HCT116 (cell line): ENCODE measurements at regions not wholly inside any gene's neighbourhood (a gene's known extent, or its start where the extent isn't known, plus 50 kb on each side); places are given as distances from the start of the nearest gene placed in this dataset.

Experiments
- CTCF ChIP-seq, 3 experiments: fragments of 200-600 bp in 1 of 3; sonication (generic) in 1 of 3; IDR thresholded peaks in 2 of 3; conservative IDR thresholded peaks in 1 of 3; 2 replicates each; pipeline ENCODE4 v1.5.1; 2012 to 2017; ENCODE audit warnings: low read depth in 2 of 3, low read length in 2 of 3, antibody characterized with exemption in 1 of 3, borderline replicate concordance in 1 of 3, control low read depth in 1 of 3, mild to moderate bottlenecking in 1 of 3, mixed read lengths in 1 of 3, mixed run types in 1 of 3, moderate library complexity in 1 of 3; ENCODE audit not compliant: insufficient read depth in 1 of 3
- EZH2 ChIP-seq: fragments of 200-600 bp; sonication (generic); IDR thresholded peaks from 2 replicates; pipeline ENCODE4 v1.6.1; 2017; ENCODE audit warnings: antibody characterized with exemption, mixed run types
- FOSL1 ChIP-seq: IDR thresholded peaks from 2 replicates; pipeline ENCODE4 v1.6.1; 2012; ENCODE audit warnings: low read depth
- POLR2A ChIP-seq: IDR thresholded peaks from 2 replicates; pipeline ENCODE4 v1.7.0; 2011; ENCODE audit warnings: borderline replicate concordance; ENCODE audit not compliant: insufficient read depth, insufficient read length; ENCODE audit errors: extremely low read depth
- SIN3A ChIP-seq: IDR thresholded peaks from 2 replicates; pipeline ENCODE4 v1.6.1; 2012; ENCODE audit warnings: low read depth
- TF ChIP-seq, protein P1 (sequence below): IDR thresholded peaks from 2 replicates; pipeline ENCODE4 v1.6.1; 2012

DNA sequence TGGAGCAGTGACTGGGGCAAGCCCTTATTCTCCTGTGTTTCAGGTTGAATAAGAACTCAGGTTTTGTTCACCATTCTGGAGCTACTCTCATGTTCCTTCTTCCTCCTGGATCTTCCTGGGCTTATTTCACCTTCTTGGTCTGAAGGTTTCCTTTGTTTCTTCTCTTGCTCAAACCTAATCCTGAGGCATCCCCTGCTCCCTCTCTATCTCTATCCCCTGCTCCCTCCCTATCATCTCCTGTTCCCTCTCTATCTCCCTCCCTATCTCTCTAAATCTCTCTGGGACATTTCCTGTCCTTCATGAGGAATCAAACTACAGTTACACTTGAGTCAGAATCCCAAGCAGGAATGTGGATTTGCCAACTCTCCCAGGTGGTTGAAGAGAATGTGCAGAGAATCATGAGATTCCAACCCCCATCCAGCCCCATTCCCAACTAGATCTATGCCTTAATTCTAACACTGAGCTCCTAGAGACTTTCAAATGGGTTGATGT, 134.9 kb upstream of the ZIC3 start:
- TF ChIP-seq CTCF (IDR thresholded peaks at IDR 0.05 in 2 of 3, conservative IDR thresholded peaks at IDR 0.05 in 1 of 3; ENCODE audit: borderline replicate concordance in 1 of 3, insufficient read depth in 1 of 3, low read depth in 2 of 3, low read length in 2 of 3) (no peak), POLR2A (no peak), FOSL1 (no peak), EZH2 (no peak), SIN3A (no peak)
- TF ChIP-seq, protein P1, sequence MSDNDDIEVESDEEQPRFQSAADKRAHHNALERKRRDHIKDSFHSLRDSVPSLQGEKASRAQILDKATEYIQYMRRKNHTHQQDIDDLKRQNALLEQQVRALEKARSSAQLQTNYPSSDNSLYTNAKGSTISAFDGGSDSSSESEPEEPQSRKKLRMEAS: no peak
